H1 (cell line): ENCODE measurements at regions not wholly inside any gene's neighbourhood (a gene's known extent, or its start where the extent isn't known, plus 50 kb on each side); places are given as distances from the start of the nearest gene placed in this dataset.

Experiments used
- CTCF ChIA-PET: fragments of 300-600 bp; sonication (Branson Sonifier 250); formaldehyde crosslinking; loops from one replicate; lab custom pipeline; 2021; ENCODE audit not compliant: partially characterized antibody; lab: Charles Lee
- POLR2A ChIA-PET: fragments of 300-600 bp; sonication (Branson Sonifier 250); formaldehyde crosslinking; loops from one replicate; lab custom pipeline; 2021; ENCODE audit warnings: inconsistent platforms; ENCODE audit not compliant: partially characterized antibody; lab: Charles Lee
- DNase-seq, 2 experiments: peaks; one replicate each; pipeline versions ENCODE4 v3.0.0 to v3.0.0-alpha.2; 2010 to 2022; ENCODE audit warnings: low spot score in 2 of 2, low read depth in 1 of 2, mixed read lengths in 1 of 2
- FAIRE-seq: peaks from 2 replicates; lab custom pipeline; 2011; peaks lifted over from hg19 to GRCh38; lab: Jason Lieb, UNC
- H2AFZ ChIP-seq: 2 replicates; pipeline ENCODE4 v1.8.1; 2012; ENCODE audit warnings: low read length, inconsistent platforms
- H2AK5ac ChIP-seq: 2 replicates; pipeline ENCODE4 v1.6.1; 2013; ENCODE audit warnings: low read depth, low read length
- H2BK120ac ChIP-seq: replicated peaks from 2 replicates; pipeline ENCODE3; 2013; ENCODE audit warnings: low read depth, low read length, inconsistent platforms
- H2BK12ac ChIP-seq: 2 replicates; pipeline ENCODE4 v1.6.1; 2013; ENCODE audit warnings: low read depth, low read length
- H2BK15ac ChIP-seq: 2 replicates; pipeline ENCODE4 v1.6.1; 2013; ENCODE audit warnings: low read length
- H2BK20ac ChIP-seq: 2 replicates; pipeline ENCODE4 v1.6.1; 2013; ENCODE audit warnings: low read length
- H2BK5ac ChIP-seq: 2 replicates; pipeline ENCODE4 v1.6.1; 2013; ENCODE audit warnings: low read depth, low read length
- H3K14ac ChIP-seq: 2 replicates; pipeline ENCODE4 v1.6.1; 2013; ENCODE audit warnings: inconsistent platforms; ENCODE audit not compliant: insufficient read length
- H3K18ac ChIP-seq: 2 replicates; pipeline ENCODE4 v1.6.1; 2013; ENCODE audit warnings: low read length; ENCODE audit errors: extremely low read depth
- H3K23ac ChIP-seq: 2 replicates; pipeline ENCODE4 v1.6.1; 2013; ENCODE audit warnings: inconsistent platforms; ENCODE audit not compliant: insufficient read length
- H3K23me2 ChIP-seq: 2 replicates; pipeline ENCODE4 v1.6.1; 2013; ENCODE audit warnings: low read depth, low read length
- H3K27ac ChIP-seq: 2 replicates; pipeline ENCODE4 v1.6.1; 2011; ENCODE audit warnings: low read depth, low read length, inconsistent platforms
- H3K27me3 ChIP-seq, 4 experiments: replicated peaks in 1 of 4; 1 replicate in 1 of 4; 2 replicates in 3 of 4; pipeline versions ENCODE4 v1.6.1 to v1.8.1; 2011 to 2013; ENCODE audit warnings: low read length in 3 of 4, mild to moderate bottlenecking in 3 of 4, inconsistent platforms in 2 of 4, mixed read lengths in 2 of 4, moderate library complexity in 1 of 4; ENCODE audit not compliant: control insufficient read depth in 3 of 4, insufficient read depth in 3 of 4; ENCODE audit errors: extremely low read depth in 1 of 4
- H3K36me3 ChIP-seq, 4 experiments: 2 replicates each; pipeline versions ENCODE4 v1.6.1 to v1.8.1; 2011 to 2013; ENCODE audit warnings: mild to moderate bottlenecking in 4 of 4, low read length in 3 of 4, moderate library complexity in 2 of 4, control low read depth in 1 of 4, inconsistent platforms in 1 of 4; ENCODE audit not compliant: insufficient read depth in 4 of 4, control insufficient read depth in 2 of 4
- H3K4ac ChIP-seq: replicated peaks from 2 replicates; pipeline ENCODE3; 2013; ENCODE audit warnings: low read length, low read depth, mixed read lengths, inconsistent platforms; ENCODE audit not compliant: insufficient read length
- H3K4me1 ChIP-seq, 4 experiments: replicated peaks in 1 of 4; 1 replicate in 1 of 4; 2 replicates in 3 of 4; pipeline versions ENCODE4 v1.6.1 to v1.8.1; 2011 to 2013; ENCODE audit warnings: low read length in 3 of 4, inconsistent platforms in 2 of 4, mixed read lengths in 1 of 4; ENCODE audit not compliant: insufficient read depth in 4 of 4, control insufficient read depth in 3 of 4
- H3K4me2 ChIP-seq, 2 experiments: 2 replicates each; pipeline versions ENCODE4 v1.6.1 to v1.8.1; 2011 to 2013; ENCODE audit warnings: low read depth in 2 of 2, low read length in 2 of 2, control low read depth in 1 of 2, inconsistent platforms in 1 of 2, mild to moderate bottlenecking in 1 of 2; ENCODE audit not compliant: insufficient read depth in 1 of 2
- H3K4me3 ChIP-seq, 4 experiments: fragments of 200-600, 300-600 bp in 1 of 4; sonication (generic), shearing (Covaris generic), sonication (Bioruptor Twin) in 1 of 4; 2 replicates each; pipeline versions ENCODE4 v1.5.1 to v1.8.1; 2011 to 2016; ENCODE audit warnings: low read length in 4 of 4, low read depth in 3 of 4, control low read depth in 2 of 4, inconsistent platforms in 2 of 4, mild to moderate bottlenecking in 2 of 4, mixed read lengths in 1 of 4, moderate library complexity in 1 of 4; ENCODE audit not compliant: insufficient read depth in 2 of 4; ENCODE audit errors: extremely low read depth in 1 of 4
- H3K56ac ChIP-seq: replicated peaks from 2 replicates; pipeline ENCODE3; 2013; ENCODE audit warnings: low read depth, mild to moderate bottlenecking, mixed read lengths, low read length, inconsistent platforms; ENCODE audit not compliant: insufficient read length
- H3K79me1 ChIP-seq: 2 replicates; pipeline ENCODE4 v1.6.1; 2013; ENCODE audit warnings: low read depth, low read length, control low read depth
- H3K79me2 ChIP-seq, 2 experiments: 2 replicates each; pipeline versions ENCODE4 v1.6.1 to v1.8.1; 2012 to 2013; ENCODE audit warnings: low read length in 2 of 2, mild to moderate bottlenecking in 2 of 2, inconsistent platforms in 1 of 2; ENCODE audit not compliant: insufficient read depth in 2 of 2, control insufficient read depth in 1 of 2
- H3K9ac ChIP-seq, 4 experiments: replicated peaks in 1 of 4; 1 replicate in 1 of 4; 2 replicates in 3 of 4; pipeline versions ENCODE4 v1.6.1 to v1.8.1; 2011 to 2013; ENCODE audit warnings: low read depth in 3 of 4, low read length in 3 of 4, control low read depth in 2 of 4, mild to moderate bottlenecking in 2 of 4, moderate library complexity in 2 of 4, inconsistent platforms in 1 of 4; ENCODE audit errors: extremely low read depth in 1 of 4
- H3K9me3 ChIP-seq, 2 experiments: 2 replicates each; pipeline versions ENCODE4 v1.6.1 to v1.8.1; 2012 to 2013; ENCODE audit warnings: mild to moderate bottlenecking in 2 of 2, moderate library complexity in 2 of 2, control low read depth in 1 of 2, inconsistent platforms in 1 of 2, low read depth in 1 of 2, low read length in 1 of 2, mixed read lengths in 1 of 2; ENCODE audit not compliant: insufficient read depth in 2 of 2
- H4K20me1 ChIP-seq, 2 experiments: replicated peaks in 1 of 2; 2 replicates each; pipeline versions ENCODE3 to v1.8.1; 2011 to 2013; ENCODE audit warnings: inconsistent platforms in 2 of 2, low read length in 2 of 2, mild to moderate bottlenecking in 1 of 2; ENCODE audit not compliant: insufficient read depth in 2 of 2, control insufficient read depth in 1 of 2
- H4K5ac ChIP-seq: 2 replicates; pipeline ENCODE4 v1.6.1; 2013; ENCODE audit warnings: low read length, low read depth, mixed read lengths, inconsistent platforms; ENCODE audit not compliant: insufficient read length
- H4K8ac ChIP-seq: 2 replicates; pipeline ENCODE4 v1.8.0; 2013; ENCODE audit warnings: mild to moderate bottlenecking, moderate library complexity, low read length, inconsistent platforms; ENCODE audit not compliant: insufficient read depth; ENCODE audit errors: extremely low read depth
- H4K91ac ChIP-seq: replicated peaks from 2 replicates; pipeline ENCODE3; 2013; ENCODE audit warnings: low read length, mixed read lengths, inconsistent platforms; ENCODE audit not compliant: insufficient read length
- BACH1 ChIP-seq: IDR thresholded peaks from 2 replicates; pipeline ENCODE4 v1.6.1; 2012; ENCODE audit warnings: low read length, improper control_type of control experiment
- CBX8 ChIP-seq: fragments of 300-800, 300-1000 bp; sonication (generic); IDR thresholded peaks from 2 replicates; pipeline ENCODE4 v1.7.1; 2016; ENCODE audit warnings: low read depth, low read length, borderline replicate concordance
- CHD1 ChIP-seq: IDR thresholded peaks from 2 replicates; pipeline ENCODE4 v1.6.1; 2012; ENCODE audit warnings: low read depth, low read length, improper control_type of control experiment
- GTF2F1 ChIP-seq: IDR thresholded peaks from 2 replicates; pipeline ENCODE4 v1.6.1; 2012; ENCODE audit warnings: low read depth, low read length, improper control_type of control experiment, borderline replicate concordance
- MAFK ChIP-seq: IDR thresholded peaks from 2 replicates; pipeline ENCODE4 v1.6.1; 2012; ENCODE audit warnings: low read depth, mild to moderate bottlenecking, improper control_type of control experiment, low read length
- NANOG ChIP-seq: IDR thresholded peaks from 2 replicates; pipeline ENCODE4 v1.6.1; 2011; ENCODE audit warnings: low read length, low read depth, mild to moderate bottlenecking, inconsistent platforms; ENCODE audit not compliant: insufficient read depth, poor library complexity, severe bottlenecking
- RAD21 ChIP-seq, 2 experiments: IDR thresholded peaks in 1 of 2; conservative IDR thresholded peaks in 1 of 2; 2 replicates each; pipeline ENCODE4 v1.6.1; 2011; ENCODE audit warnings: low read depth in 2 of 2, low read length in 2 of 2, improper control_type of control experiment in 1 of 2, inconsistent platforms in 1 of 2, mild to moderate bottlenecking in 1 of 2, moderate library complexity in 1 of 2
- RFX5 ChIP-seq: IDR thresholded peaks from 2 replicates; pipeline ENCODE4 v1.6.1; 2011; ENCODE audit warnings: low read depth, low read length, improper control_type of control experiment, borderline replicate concordance
- SIRT6 ChIP-seq: IDR thresholded peaks from one replicate; pipeline ENCODE4 v1.7.1; 2012; ENCODE audit warnings: low read length, inconsistent platforms
- SP4 ChIP-seq: IDR thresholded peaks from 2 replicates; pipeline ENCODE4 v1.6.1; 2012; ENCODE audit warnings: low read length, inconsistent platforms
- TAF7 ChIP-seq: optimal IDR thresholded peaks from 2 replicates; pipeline ENCODE3; 2011; ENCODE audit warnings: low read depth, mild to moderate bottlenecking, inconsistent platforms, low read length, moderate library complexity, borderline replicate concordance
- USF2 ChIP-seq: IDR thresholded peaks from 2 replicates; pipeline ENCODE4 v1.6.1; 2011; ENCODE audit warnings: low read length, improper control_type of control experiment
- YY1 ChIP-seq: IDR thresholded peaks from 2 replicates; pipeline ENCODE4 v1.6.1; 2011; ENCODE audit warnings: low read depth, mild to moderate bottlenecking, low read length
- WGBS, 2 experiments: shearing (Covaris generic) in 1 of 2; methylation state at CpG; one replicate each; pipeline versions ENCODE4 v1.1.6 to v1.1.7; 2013 to 2015; ENCODE audit warnings: low lambda C conversion rate in 2 of 2, mixed read lengths in 2 of 2, inconsistent platforms in 1 of 2, low coverage in 1 of 2, missing lambda C conversion rate in 1 of 2; ENCODE audit not compliant: insufficient replicate concordance in 2 of 2, insufficient coverage in 1 of 2, insufficient read length in 1 of 2; ENCODE audit errors: extremely low coverage in 1 of 2, missing lambda C conversion rate in 1 of 2; 5-methylcytosine and 5-hydroxymethylcytosine counted together

- H3K36me3 ChIP-seq, result no peaks in the 10 kb centered on the region
- no peak overlapping the region for H2BK20ac ChIP-seq
- no peaks in the 10 kb centered on the region for H3K79me1 ChIP-seq
- POLR2A ChIA-PET, result interaction anchor here (0.8 kb wide), 1 partner anchor 266 kb away, joined by 3 read pairs; no protein-coding TSS in a partner anchor
- H3K4me2 ChIP-seq, result no peak overlapping the region
- CTCF ChIA-PET, result interaction anchor here (0.7 to 6.4 kb wide), 10 partner anchors 9 to 137 kb away, joined by 3 to 59 read pairs (median 4); no protein-coding TSS in a partner anchor
- no peak overlapping the region for H3K27ac ChIP-seq
- H3K23ac ChIP-seq, result no peak overlapping the region
- no peak overlapping the region for H2BK15ac ChIP-seq
- H2AK5ac ChIP-seq, result no peak overlapping the region
- no peak overlapping the region for H2BK12ac ChIP-seq
- H3K56ac ChIP-seq, result no peak overlapping the region
- no peak overlapping the region for H4K91ac ChIP-seq
- 74% methylated on average over 2 of the region's 2 CpGs; no CpG with 5 or more reads in 1 of the 2 experiments for WGBS, 2 experiments
- H2BK5ac ChIP-seq, result no peak overlapping the region
- H3K9ac ChIP-seq, result no peak overlapping the region
- H3K4me1 ChIP-seq, result no peaks in the 10 kb centered on the region
- H3K18ac ChIP-seq, result no peak overlapping the region
- H3K9me3 ChIP-seq, result no peaks in the 10 kb centered on the region
- no peak overlapping the region for H4K5ac ChIP-seq
- H3K4me3 ChIP-seq, result no peak overlapping the region
- H3K79me2 ChIP-seq, result no peaks in the 10 kb centered on the region
- H3K27me3 ChIP-seq, result no peaks in the 10 kb centered on the region
- no peak overlapping the region for H4K8ac ChIP-seq
- no peaks in the 10 kb centered on the region for H4K20me1 ChIP-seq
- H2BK120ac ChIP-seq, result no peak overlapping the region
- no peak for TF ChIP-seq RAD21 (IDR thresholded peaks at IDR 0.05 in 1 of 2, conservative IDR thresholded peaks at IDR 0.05 in 1 of 2; ENCODE audit: low read depth in 2 of 2, low read length in 2 of 2)
- no peak for TF ChIP-seq CBX8
- no peak for TF ChIP-seq SP4
- no peak for TF ChIP-seq MAFK
- no peak for TF ChIP-seq GTF2F1
- no peak for TF ChIP-seq SIRT6
- no peak for TF ChIP-seq USF2
- no peak for TF ChIP-seq TAF7
- TF ChIP-seq YY1, result no peak
- no peak for TF ChIP-seq BACH1
- no peak for TF ChIP-seq CHD1
- TF ChIP-seq NANOG, result no peak
- no peak for TF ChIP-seq RFX5
- no peak overlapping the region for H3K4ac ChIP-seq
- H2AFZ ChIP-seq, result no peak overlapping the region
- no peak for FAIRE-seq
- DNase-seq, result peak in 1 of 2 experiments; percentile 1
- no peak overlapping the region for H3K14ac ChIP-seq
- H3K23me2 ChIP-seq, result no peaks in the 10 kb centered on the region
Measured at GRCh38 chr7:32221736-32222135, 151.5 kb upstream of the PDE1C start.
